NB4 (cell line): ENCODE measurements at regions not wholly inside any gene's neighbourhood (a gene's known extent, or its start where the extent isn't known, plus 50 kb on each side); places are given as distances from the start of the nearest gene placed in this dataset.

Experiments used
- DNase-seq: peaks from one replicate; pipeline ENCODE4 v3.0.0; 2010; ENCODE audit warnings: low read depth
- H3K4me3 ChIP-seq: one replicate; pipeline ENCODE4 v1.5.1; 2011; ENCODE audit warnings: mild to moderate bottlenecking, low read depth, low read length, moderate library complexity
- MAX ChIP-seq: IDR thresholded peaks from 2 replicates; pipeline ENCODE4 v1.6.1; 2011; ENCODE audit warnings: low read depth, low read length
- MYC ChIP-seq: IDR thresholded peaks from 2 replicates; pipeline ENCODE4 v1.6.1; 2011; ENCODE audit warnings: low read depth, low read length
- POLR2A ChIP-seq: IDR thresholded peaks from 2 replicates; pipeline ENCODE4 v1.6.1; 2011; ENCODE audit warnings: mild to moderate bottlenecking; ENCODE audit not compliant: insufficient read length; ENCODE audit errors: extremely low read depth
- TF ChIP-seq, protein P1 (sequence below): IDR thresholded peaks from one replicate; pipeline ENCODE4 v1.5.1; 2012; ENCODE audit warnings: low read depth, low read length

DNA sequence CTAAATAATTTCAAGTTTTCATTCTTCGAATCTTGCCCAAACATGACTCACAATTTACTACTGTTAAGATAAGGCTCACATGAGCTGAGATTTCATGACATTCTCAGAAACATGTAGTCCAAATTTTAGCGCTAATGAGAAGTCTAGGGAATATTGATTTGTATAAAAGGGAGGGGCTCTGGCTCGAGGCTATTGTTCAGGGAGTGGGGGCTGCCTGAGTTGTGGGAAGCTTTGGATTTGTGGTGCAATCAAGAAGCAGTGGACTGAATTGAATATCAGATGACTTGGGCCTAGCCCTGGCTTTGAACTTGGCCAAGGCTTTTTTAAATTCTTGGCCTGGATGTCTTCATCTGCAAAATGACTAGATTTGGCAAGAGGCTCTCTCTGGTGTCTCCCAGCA is 674.9 kb upstream of the FANCL start:
- H3K4me3 ChIP-seq = no peak overlapping the region
- no peak for DNase-seq
- no peak for TF ChIP-seq MAX
- TF ChIP-seq POLR2A = no peak

- no peak for TF ChIP-seq POLR2A
- TF ChIP-seq, protein P1, sequence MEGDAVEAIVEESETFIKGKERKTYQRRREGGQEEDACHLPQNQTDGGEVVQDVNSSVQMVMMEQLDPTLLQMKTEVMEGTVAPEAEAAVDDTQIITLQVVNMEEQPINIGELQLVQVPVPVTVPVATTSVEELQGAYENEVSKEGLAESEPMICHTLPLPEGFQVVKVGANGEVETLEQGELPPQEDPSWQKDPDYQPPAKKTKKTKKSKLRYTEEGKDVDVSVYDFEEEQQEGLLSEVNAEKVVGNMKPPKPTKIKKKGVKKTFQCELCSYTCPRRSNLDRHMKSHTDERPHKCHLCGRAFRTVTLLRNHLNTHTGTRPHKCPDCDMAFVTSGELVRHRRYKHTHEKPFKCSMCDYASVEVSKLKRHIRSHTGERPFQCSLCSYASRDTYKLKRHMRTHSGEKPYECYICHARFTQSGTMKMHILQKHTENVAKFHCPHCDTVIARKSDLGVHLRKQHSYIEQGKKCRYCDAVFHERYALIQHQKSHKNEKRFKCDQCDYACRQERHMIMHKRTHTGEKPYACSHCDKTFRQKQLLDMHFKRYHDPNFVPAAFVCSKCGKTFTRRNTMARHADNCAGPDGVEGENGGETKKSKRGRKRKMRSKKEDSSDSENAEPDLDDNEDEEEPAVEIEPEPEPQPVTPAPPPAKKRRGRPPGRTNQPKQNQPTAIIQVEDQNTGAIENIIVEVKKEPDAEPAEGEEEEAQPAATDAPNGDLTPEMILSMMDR = no peak
- no peak overlapping the region for H3K4me3 ChIP-seq
- no peak for DNase-seq
Observed at GRCh38 chr2:58914733-58915505, 673.8 kb upstream of the FANCL start.

- no peak for DNase-seq
- TF ChIP-seq MYC (no peak), POLR2A (no peak), MAX (no peak)
- TF ChIP-seq, protein P1 = no peak
- no peak overlapping the region for H3K4me3 ChIP-seq
Observed at GRCh38 chr2:58913082-58913726, 672.1 kb upstream of the FANCL start.

- H3K4me3 ChIP-seq = no peak overlapping the region
- TF ChIP-seq MAX (no peak), MYC (no peak), POLR2A (no peak)
- TF ChIP-seq, protein P1 = no peak
- DNase-seq = no peak
Observed at GRCh38 chr2:58911877-58912276, 670.8 kb upstream of the FANCL start.

- no peak for TF ChIP-seq POLR2A
- no peak for TF ChIP-seq MAX
- TF ChIP-seq, protein P1 = no peak
- TF ChIP-seq MYC = no peak
- H3K4me3 ChIP-seq = no peak overlapping the region
- no peak for DNase-seq
Observed at GRCh38 chr2:58908501-58909154, 667.5 kb upstream of the FANCL start.

GRCh38 chr2:58907644-58908043 is 666.5 kb upstream of the FANCL start:
- no peak overlapping the region for H3K4me3 ChIP-seq
- TF ChIP-seq POLR2A (no peak), MYC (no peak), MAX (no peak)
- TF ChIP-seq, protein P1 = no peak
- DNase-seq = no peak
